HG03432 (cell line): ENCODE measurements at regions not wholly inside any gene's neighbourhood (a gene's known extent, or its start where the extent isn't known, plus 50 kb on each side); places are given as distances from the start of the nearest gene placed in this dataset.
"Not testable (repeated sequence)": the region's sequence is repeated elsewhere in the genome, so short reads cannot be mapped to it uniquely, and the experiment has no call there.

Experiments used
- ATAC-seq: cut with Tn5 transposase; IDR thresholded peaks from one replicate; pipeline ENCODE4 v1.9.1; 2021; ENCODE audit warnings: mild to moderate bottlenecking, moderate library complexity; ENCODE audit not compliant: unreplicated experiment

DNA sequence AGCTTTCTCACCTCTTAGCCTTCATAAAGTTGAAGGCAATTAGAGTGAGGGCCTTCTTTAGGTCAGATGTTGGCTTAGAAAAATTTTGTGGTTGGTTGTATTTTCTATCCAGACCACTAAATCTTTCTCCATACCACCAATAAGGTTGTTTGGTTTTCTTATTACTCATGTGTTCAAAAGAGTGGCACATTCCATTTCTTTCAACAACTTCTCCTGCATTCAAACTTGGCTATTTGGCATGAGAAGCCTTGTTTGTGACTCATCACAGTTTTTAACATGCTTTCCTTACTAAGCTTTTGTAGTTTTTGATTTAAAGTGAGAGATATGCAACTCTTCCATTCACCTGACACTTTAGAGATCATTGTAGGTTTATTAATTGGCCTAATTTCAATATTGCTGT is 949.6 kb downstream of the TBC1D32 start:
- no peak for ATAC-seq

DNA sequence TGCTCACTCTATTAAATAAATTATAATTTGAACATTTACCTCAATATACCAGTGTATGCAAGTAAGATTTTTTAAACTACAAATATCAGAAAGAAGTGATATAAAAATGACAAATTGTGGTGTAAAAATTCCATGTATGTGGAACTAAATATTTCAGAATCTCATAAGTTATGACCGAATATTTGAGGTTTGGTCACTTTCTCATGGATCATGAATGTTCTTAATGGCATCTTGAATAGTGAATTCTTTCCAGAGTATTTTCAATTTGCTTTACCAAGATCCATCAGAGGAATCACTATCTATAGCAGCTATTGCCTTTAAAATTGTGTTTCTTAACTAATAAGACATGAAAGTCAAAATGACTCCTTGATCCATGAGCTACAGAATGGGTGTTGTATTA is 950.6 kb downstream of the TBC1D32 start:
- ATAC-seq = no peak

DNA sequence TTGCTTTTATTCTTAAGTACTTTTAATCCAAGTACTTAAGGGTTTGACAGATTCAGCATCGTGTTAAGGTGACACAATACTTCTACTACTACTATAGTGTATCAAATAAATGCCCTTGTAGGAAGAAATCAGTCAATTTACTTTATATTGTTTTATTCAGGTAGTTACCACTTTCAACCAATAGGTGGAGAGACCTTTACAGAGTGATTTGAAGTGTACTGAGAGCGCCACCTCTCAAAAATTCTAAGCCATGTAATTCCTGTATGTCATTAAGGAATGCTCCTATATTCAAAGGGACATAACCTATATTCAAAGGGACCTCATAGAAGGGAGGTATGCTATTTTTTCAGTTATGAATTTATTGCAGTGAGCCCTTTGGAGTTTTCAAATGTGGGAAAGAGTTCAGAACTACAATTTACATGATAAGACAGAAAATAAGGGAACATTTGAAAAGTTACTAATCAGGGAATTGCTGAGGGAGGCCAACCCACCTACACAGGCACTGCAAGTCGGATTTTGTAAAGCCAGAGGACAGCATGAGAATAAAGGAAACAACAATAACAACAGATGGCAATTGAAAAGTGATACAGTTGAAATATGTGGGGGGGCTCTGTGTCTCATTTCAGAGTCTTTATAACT is 955.6 kb downstream of the TBC1D32 start:
- peak; percentile 93 for ATAC-seq

DNA sequence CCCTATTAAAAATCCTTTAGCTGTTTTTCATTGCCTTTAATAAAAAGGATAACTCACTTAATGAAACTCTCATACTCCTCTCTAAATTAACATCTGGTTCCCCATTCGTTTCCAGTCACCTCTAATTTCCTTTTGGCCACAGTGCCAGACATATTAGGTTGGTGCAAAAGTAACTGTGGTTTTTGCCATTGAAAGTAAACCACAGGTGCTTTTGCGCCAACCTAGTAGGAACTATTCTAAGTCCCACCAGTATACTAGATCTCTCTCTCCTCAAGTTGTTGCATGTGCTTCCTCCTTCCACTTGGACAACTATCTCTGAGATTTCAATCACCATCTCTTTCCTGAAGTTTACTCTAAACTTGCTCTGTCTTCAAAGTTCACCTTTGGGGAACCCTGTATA is 961.1 kb downstream of the TBC1D32 start:
- no peak for ATAC-seq

DNA sequence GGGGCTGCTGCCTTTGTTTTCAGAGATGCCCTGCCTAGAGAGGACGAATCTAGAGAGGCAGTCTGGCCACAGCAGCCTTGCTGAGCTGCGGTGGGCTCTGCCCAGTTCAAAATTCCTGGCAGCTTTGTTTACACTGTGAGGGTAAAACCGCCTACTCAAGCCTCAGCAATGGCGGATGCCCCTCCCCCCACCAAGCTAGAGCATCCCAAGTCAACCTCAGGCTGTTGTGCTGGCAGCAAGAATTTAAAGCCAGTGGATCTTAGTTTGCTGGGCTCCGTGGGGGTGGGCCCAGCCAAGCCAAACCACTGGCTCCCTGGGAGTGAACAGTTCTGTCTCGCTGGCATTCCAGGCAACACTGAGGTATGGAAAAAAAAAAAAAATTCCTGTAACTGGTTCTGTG is 970.9 kb downstream of the TBC1D32 start:
- ATAC-seq = no peak

DNA sequence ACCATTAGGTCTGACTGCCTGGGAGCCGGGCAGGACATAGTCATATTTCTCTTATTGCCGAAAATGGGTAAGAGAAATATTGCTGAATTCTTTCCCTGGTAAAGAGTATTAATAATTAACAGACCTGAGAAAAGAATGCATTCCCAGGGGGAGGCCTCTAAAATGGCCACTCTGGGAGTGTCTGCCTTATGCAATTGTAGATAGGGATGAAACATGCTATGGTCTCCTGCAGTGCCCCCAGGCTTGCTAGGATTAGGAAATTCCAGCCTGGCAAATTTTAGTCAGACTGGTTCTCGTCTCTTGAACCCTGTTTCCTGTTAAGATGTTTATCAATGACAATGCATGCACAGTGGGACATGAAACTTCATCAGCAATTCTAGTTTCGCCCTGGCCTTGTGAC is 975.7 kb downstream of the TBC1D32 start:
- ATAC-seq = not testable (repeated sequence)

DNA sequence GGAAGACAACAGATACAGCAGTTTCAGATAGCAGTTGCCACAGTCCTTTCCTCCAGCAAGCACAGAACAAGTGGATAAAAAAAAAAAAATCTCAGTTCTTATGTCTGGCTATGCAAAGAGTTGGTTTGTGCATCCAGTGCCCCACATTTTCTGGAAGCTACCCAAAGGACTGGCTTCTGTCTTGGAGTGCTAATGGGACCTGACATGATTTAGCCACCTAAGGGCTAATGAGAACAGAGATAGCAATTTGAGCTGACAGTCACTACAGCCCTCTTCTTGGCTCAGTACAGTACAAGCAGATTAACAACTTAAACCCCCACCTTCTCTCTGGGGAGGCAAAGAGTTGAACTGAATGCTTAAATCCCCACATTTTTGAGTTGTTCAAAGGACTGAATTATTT is 976.8 kb downstream of the TBC1D32 start:
- ATAC-seq = no peak

DNA sequence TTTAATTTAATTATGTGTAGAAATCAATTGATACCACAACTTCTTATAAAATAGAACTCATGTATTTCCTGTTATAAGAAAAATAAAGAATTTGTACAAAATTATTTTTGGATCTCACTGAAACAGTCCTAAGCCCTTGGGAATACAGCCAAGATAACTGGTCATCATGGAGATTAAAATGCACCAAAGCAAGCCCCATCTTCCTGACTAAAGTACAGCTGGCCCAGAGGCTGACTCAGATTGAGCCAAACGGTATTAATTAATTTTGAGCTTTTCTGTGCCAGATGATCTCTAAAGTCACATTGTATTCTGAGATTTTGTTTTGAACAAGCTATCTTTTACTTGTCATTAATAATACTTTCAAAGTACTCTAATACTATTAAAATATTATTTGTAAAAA is 978.5 kb downstream of the TBC1D32 start:
- no peak for ATAC-seq

DNA sequence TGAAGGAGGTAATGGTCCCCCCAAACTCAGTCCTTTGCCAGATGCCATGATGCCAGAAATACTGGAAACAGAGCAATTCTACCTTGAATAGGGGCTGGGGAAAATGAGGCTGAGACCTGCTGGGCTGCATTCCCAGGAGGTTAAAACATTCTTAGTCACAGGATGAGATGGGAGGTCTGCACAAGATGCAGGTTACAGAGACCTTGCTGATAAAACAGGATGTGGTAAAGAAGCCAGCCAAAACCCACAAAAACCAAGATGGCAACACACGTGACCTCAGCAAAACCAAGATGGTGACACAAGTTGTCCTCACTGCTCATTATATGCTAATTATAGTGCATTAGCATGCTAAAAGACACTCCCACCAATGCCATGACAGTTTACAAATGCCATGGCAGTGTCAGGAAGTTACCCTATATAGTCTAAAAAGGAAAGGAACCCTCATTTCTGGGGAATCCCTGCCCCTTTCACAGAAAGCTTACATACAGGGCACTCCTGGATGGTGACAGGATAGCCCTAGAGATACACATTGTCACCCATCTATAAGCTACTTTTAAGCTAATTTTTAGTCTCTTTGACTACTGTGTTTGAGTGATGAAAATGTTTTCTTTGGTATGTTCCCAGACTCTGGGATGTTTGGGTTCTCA is 979.7 kb downstream of the TBC1D32 start:
- peak; percentile 78 for ATAC-seq

DNA sequence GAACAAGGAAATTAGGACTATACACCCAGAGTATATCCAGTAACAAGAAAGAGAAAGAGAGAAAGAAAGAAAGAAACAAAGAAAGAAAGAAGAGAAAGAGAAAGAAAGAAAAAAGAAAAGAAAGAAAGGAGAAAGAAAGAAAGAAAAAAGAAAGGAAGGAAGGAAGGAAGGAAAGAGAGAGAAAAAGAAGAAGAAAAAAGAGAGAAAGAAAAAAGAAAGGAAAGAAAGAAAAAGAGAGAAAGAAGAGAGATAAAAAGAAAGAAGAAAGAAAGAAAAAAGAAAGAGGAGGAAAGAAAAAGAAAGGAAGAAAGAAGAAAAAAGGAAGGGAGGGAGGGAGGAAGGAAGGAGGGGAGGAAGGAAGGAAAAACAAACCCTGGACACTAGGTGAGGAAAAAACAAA is 981.8 kb downstream of the TBC1D32 start:
- ATAC-seq = no peak

DNA sequence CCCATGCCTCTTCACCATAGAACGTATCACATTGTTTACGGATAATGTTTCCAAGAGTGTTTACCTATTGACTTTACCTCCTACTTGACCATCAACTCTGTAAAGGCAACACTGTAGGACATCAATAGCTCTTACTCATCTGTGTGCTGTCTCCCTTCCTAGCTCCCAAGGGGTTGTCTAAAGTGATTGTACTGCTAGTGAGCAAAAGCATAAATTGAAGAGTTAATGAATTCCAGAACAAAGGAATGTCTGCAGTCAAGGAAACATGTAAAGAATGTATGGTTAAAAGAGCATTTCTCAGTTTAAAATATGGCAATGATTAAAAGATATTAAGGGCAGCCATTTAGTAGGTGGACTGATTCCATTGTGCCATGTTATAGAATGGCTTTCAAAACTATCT is 985.4 kb downstream of the TBC1D32 start:
- ATAC-seq = no peak

DNA sequence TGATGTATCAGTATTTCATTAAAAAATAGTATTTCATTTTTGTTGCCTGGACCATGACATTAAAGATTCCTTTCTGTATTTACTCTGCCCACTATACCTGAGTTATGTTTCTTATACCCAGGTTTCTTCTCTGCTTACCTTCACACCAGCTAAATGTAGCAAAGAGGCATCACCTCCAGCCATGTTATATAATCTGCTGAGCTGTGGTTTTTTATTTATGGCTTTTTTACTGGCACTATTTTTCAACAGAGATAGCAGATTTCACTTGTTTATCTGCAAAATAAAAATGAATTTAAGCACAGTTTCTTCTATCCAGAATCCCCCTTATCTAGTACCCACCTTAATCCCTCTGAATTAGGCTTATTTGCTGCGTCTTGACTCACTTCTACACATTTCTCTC is 979.0 kb upstream of the MAN1A1 start:
- no peak for ATAC-seq

DNA sequence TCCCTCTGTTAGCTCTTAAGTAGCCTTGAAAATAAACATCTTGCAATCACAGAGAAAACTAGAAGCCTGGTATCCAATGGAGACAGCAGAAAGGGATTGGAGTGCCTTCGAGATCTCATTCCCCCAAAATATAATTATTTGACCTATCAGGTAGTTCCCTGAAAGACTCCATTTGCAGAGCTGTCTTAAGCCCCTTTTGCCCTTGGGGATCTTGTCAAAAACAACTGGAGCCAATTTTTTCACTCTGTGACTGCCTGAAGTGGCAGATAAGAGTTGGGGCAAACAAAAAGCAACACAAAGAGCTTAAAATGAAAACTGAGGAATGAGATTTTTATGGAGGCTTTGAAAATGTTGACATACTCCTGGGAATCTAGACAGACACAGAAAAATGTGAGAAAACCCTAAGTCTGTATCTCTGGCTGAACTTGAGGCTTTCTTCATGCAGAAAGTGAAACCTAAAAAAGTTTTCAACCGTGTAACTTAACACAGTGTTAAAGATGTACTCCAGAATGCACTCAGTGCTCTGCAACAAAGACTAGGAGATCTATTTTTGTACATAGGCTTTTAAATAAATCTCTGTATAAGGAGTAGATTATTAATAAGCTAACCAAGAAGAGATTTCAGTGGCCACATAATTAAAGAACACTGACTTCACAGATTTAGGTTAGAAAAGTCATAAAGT is 971.1 kb upstream of the MAN1A1 start:
- ATAC-seq = peak; percentile 64

DNA sequence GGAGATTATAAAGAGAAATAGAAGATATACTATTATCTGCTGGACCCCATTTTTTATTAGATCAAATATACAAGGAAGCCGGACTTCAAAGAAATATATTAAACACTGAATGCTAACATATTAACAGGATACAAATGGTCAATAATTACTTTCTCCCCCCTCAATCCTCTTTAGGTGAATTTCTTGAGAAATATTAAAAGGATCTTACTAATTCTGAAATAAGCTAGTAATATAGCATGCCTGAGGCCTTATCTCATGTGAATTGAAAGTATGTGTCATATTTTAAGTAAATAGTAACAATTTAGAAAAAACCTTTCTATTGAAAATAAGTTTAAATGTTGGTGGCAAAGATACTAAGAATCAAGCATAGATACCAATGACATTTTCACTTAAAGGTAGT is 954.7 kb upstream of the MAN1A1 start:
- peak; percentile 47 for ATAC-seq

DNA sequence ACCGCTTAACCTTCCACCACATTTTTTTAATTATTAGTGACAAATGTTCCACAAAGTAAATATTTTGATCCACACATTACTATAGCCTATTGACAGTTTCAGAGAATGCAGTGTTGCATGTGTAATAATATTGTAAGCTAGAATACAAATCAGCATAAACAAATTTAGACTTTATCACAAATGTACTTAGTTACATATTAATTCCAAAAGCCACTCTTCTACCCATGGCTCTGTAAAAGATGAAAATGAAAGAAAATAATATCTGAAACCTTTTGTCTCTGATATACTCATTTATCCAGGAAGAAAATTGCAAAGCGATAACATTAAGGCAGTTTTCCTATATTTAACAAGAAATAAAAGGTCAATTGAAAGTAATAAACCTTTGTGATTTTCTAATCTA is 954.0 kb upstream of the MAN1A1 start:
- ATAC-seq = peak; percentile 60

DNA sequence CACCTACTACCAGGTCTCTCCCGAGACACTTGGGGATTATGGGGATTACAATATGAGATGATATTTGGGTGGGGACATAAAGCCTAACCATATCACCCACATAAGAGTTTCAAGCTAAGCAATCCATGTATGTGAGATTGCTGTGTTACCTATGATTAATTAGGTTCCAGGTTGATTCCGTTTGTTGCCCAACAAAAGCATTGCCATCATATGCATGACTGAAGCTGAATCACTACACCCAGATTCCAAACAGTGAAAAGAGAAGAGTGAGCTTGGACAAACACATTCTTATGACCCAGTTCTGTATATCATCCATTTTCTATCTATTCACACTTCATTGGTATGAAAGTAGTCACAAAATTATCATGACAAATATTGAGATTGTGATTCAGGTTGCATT is 952.5 kb upstream of the MAN1A1 start:
- ATAC-seq = no peak

DNA sequence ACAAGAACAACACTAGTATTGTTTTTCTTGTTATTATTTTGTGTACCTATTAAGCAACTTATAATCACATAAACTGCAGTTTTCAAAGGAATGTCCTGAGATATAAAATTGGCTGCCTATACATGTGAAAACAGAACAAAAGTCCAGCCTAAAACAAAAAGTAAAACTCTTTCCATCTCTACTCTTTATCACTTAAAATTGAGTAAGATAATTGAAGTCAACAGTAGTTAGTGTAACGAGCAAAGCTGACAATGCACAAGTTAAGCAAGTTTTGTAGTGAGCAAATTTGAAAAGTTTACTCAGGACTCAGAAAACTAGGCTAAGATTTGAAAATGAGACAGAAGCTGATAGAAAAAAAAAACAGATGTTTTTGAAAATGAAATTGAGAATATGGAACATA is 941.4 kb upstream of the MAN1A1 start:
- no peak for ATAC-seq

DNA sequence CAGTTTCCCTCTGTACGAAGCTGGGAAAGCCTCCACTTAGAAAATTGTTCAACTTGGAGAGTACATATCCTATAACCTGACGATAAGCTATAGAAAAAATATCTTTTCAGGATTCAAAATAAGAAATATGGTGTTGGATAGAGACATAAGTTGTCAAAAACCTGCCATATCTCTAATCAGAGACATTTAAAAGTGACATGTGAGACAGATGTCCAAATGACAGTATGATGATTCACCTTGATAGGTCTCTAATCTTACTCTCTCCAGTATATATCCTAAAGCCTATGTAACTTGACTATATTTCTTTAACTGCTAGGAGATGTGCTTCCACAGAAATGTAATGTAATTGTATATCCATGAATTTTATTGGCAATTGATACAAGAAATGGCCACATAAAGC is 932.4 kb upstream of the MAN1A1 start:
- no peak for ATAC-seq

DNA sequence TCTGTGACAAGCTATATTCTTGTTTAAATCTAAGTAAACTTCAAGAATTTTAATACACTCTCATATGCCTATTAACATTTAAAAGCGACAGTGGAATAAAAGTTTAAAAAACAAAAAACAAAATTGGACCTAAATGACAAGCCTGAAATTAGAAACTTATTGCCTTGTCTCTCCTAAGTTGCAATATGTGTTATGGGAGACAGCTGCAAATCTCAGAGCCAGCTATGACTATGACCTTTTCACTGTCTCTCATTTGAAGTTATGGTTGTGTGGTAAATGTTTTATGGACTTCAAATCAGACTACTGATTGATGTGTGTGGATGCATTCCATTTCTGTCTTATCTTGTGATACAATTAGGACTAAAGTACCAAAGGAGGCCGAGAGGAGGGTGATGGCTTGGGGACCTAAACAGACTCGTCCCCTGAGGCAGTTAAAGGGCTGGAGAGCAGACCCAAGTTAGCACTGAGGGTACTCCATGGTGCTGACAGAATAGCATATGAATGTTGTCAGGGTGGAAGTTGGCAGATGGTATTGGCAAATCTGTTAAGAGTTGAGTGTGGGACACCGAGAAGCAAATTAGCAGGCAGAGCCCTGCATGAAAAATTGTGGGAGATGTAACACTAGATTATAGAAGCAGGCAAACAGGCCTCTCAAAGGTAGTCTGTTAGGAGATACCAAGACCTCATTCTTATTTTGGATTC is 930.1 kb upstream of the MAN1A1 start:
- ATAC-seq = no peak

DNA sequence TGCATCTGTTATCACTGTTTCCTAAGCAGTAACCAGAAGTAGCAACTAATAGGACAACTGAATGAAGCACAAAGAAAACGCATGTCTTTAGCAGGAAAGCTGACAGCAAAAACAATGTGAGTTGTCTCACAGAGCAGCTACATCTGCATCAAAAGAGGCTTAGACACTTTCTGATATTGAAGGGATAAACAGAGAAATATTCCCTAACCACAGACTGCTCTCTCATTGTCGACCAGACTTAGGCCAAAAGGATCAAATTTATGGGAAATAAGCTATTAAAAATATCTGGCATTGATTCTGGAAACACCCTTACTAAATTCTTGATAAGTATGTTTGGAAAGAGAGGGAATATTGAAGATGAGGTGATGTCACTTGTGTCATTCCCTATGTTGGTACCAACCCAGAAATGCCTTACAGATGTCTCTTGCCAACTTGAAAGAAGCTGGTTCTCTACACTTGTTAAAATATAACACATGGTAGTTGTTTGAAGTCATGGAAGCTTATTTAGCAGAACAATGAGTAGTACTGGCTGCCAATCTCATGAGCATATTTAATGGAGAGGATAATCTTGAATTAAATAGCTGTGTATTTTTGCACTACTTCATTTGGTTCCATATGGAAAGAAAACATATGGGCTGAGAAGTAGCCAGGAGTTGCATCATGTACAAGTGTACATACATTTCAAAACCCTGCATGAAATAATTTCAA is 929.3 kb upstream of the MAN1A1 start:
- ATAC-seq = no peak

DNA sequence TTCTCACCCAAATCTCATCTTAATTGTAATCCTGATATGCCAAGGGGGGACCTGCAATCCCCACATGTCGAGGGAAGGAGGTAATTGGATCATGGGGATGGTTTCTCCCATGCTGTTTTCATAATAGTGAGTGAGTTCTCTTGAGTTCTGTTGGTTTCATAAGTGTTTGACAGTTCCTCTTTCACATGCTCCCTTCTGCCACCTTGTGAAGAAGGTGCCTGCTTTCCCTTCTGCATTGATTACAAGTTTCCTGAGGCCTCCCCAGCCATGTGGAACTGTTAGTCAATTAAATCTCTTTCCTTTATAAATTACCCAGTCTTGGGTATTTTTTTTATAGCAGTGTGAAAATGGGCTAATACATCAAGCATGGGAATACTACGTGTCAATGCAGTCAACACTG is 925.0 kb upstream of the MAN1A1 start:
- ATAC-seq = peak; percentile 92
